ENCODE measurements at regions not wholly inside any gene's neighbourhood (a gene's known extent, or its start where the extent isn't known, plus 50 kb on each side); places are given as distances from the start of the nearest gene placed in this dataset.

DNA sequence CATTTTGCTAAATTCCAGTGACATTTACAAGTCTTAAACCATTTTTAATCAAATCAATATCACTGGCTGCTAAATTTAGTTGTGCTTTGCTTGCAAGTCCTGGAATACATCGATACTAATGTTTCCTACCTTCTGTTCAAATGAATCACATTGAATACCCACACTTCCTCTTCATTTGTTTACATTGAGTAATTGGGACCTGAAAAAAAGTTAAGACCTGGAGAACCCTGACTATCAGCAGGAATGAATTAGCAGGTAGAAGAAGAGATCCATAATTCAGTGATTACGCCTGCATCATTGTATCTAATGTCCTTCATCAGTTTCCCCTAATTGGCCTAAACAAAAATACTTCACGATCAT is 369.3 kb downstream of the ETNK1 start:
- TF ChIP-seq TAF1 (IDR thresholded peaks at IDR 0.05; ENCODE audit: borderline replicate concordance, low read depth, low read length) (no peak), POLR2AphosphoS5 (IDR thresholded peaks at IDR 0.05; ENCODE audit: low read depth, low read length) (no peak)
